Activated CD4-positive, alpha-beta T cell treated with anti-CD3 and anti-CD28 coated beads, Interleukin-2, amount 10 ng/mL, durations not matched to agents 7 days and 5 days (primary cell): ENCODE measurements at regions not wholly inside any gene's neighbourhood (a gene's known extent, or its start where the extent isn't known, plus 50 kb on each side); places are given as distances from the start of the nearest gene placed in this dataset.

Experiments used
- CTCF ChIA-PET: fragments of 350-600 bp; sonication (Branson Sonifier 250); formaldehyde crosslinking; loops from one replicate; lab custom pipeline; 2021; ENCODE audit warnings: antibody characterized with exemption; lab: Charles Lee
- POLR2A ChIA-PET: fragments of 350-600 bp; sonication (Branson Sonifier 250); formaldehyde crosslinking; loops from one replicate; lab custom pipeline; 2021; ENCODE audit warnings: antibody characterized with exemption; lab: Charles Lee
- DNase-seq: peaks from one replicate; pipeline ENCODE4 v3.0.0-alpha.2; 2020
- H3K27ac Mint-ChIP-seq: one replicate; pipeline ENCODE4 v1.8.0; 2021; ENCODE audit warnings: mild to moderate bottlenecking, moderate library complexity, mixed read lengths
- H3K27me3 Mint-ChIP-seq: one replicate; pipeline ENCODE4 v1.8.0; 2021; ENCODE audit warnings: mixed read lengths
- H3K36me3 Mint-ChIP-seq: one replicate; pipeline ENCODE4 v1.8.0; 2021; ENCODE audit warnings: low read depth, mixed read lengths
- H3K4me1 Mint-ChIP-seq: one replicate; pipeline ENCODE4 v1.8.0; 2021; ENCODE audit warnings: mixed read lengths
- H3K4me3 Mint-ChIP-seq: one replicate; pipeline ENCODE4 v1.8.0; 2021; ENCODE audit warnings: mild to moderate bottlenecking, moderate library complexity, mixed read lengths
- H3K9me3 Mint-ChIP-seq: one replicate; pipeline ENCODE4 v1.8.0; 2021; ENCODE audit warnings: mixed read lengths

GRCh38 chr3:178152031-178152806 is 384.0 kb upstream of the KCNMB2 start:
- Mint-ChIP-seq H3K4me3 (no peak overlapping the region), H3K4me1 (no peaks in the 10 kb centered on the region), H3K27ac (no peak overlapping the region), H3K27me3 (no peaks in the 10 kb centered on the region), H3K36me3 (no peaks in the 10 kb centered on the region), H3K9me3 (no peaks in the 10 kb centered on the region)
- ChIA-PET CTCF (interaction anchor here (0.7 kb wide), 1 partner anchor 242 kb away, joined by 3 read pairs; no protein-coding TSS in a partner anchor), POLR2A (no interaction called here)
- DNase-seq, result no peak

- DNase-seq, result no peak
- ChIA-PET CTCF (no interaction called here), POLR2A (no interaction called here)
- Mint-ChIP-seq H3K4me3 (no peak overlapping the region), H3K36me3 (no peaks in the 10 kb centered on the region), H3K9me3 (no peaks in the 10 kb centered on the region), H3K4me1 (no peaks in the 10 kb centered on the region), H3K27me3 (no peaks in the 10 kb centered on the region), H3K27ac (no peak overlapping the region)
Observed at GRCh38 chr3:178152988-178153387, 383.2 kb upstream of the KCNMB2 start.

- CTCF ChIA-PET, result no interaction called here
Observed at GRCh38 chr3:178155521-178155920, 380.7 kb upstream of the KCNMB2 start.

GRCh38 chr3:178156301-178156700 is 379.9 kb upstream of the KCNMB2 start:
- no peak for DNase-seq
- ChIA-PET CTCF (no interaction called here), POLR2A (no interaction called here)
- Mint-ChIP-seq H3K27me3 (no peaks in the 10 kb centered on the region), H3K27ac (no peak overlapping the region), H3K9me3 (no peaks in the 10 kb centered on the region), H3K36me3 (no peaks in the 10 kb centered on the region), H3K4me3 (no peak overlapping the region), H3K4me1 (no peaks in the 10 kb centered on the region)

More at GRCh38 chr3:178155521-178155920, 380.7 kb upstream of the KCNMB2 start:
- H3K4me3 Mint-ChIP-seq, result no peak overlapping the region
- POLR2A ChIA-PET, result no interaction called here
- no peaks in the 10 kb centered on the region for H3K36me3 Mint-ChIP-seq
- H3K4me1 Mint-ChIP-seq, result no peaks in the 10 kb centered on the region
- H3K27me3 Mint-ChIP-seq, result no peaks in the 10 kb centered on the region
- no peak for DNase-seq
- no peaks in the 10 kb centered on the region for H3K9me3 Mint-ChIP-seq
- H3K27ac Mint-ChIP-seq, result no peak overlapping the region

- no peak overlapping the region for H3K4me3 Mint-ChIP-seq
- no peaks in the 10 kb centered on the region for H3K36me3 Mint-ChIP-seq
- ChIA-PET CTCF (no interaction called here), POLR2A (no interaction called here)
- DNase-seq, result no peak
- H3K27me3 Mint-ChIP-seq, result no peaks in the 10 kb centered on the region
- no peaks in the 10 kb centered on the region for H3K9me3 Mint-ChIP-seq
- H3K27ac Mint-ChIP-seq, result no peak overlapping the region
- H3K4me1 Mint-ChIP-seq, result no peaks in the 10 kb centered on the region
Observed at GRCh38 chr3:178159691-178160220, 376.5 kb upstream of the KCNMB2 start.

GRCh38 chr3:178169421-178169820 is 366.8 kb upstream of the KCNMB2 start:
- no peak overlapping the region for H3K27ac Mint-ChIP-seq
- ChIA-PET POLR2A (no interaction called here), CTCF (no interaction called here)
- no peaks in the 10 kb centered on the region for H3K4me1 Mint-ChIP-seq
- H3K9me3 Mint-ChIP-seq, result no peaks in the 10 kb centered on the region
- DNase-seq, result no peak
- no peaks in the 10 kb centered on the region for H3K27me3 Mint-ChIP-seq
- H3K4me3 Mint-ChIP-seq, result no peak overlapping the region
- no peaks in the 10 kb centered on the region for H3K36me3 Mint-ChIP-seq

GRCh38 chr3:178170698-178171535 is 365.3 kb upstream of the KCNMB2 start:
- no peaks in the 10 kb centered on the region for H3K27me3 Mint-ChIP-seq

GRCh38 chr3:178172121-178172520 is 364.1 kb upstream of the KCNMB2 start:
- H3K4me1 Mint-ChIP-seq, result no peaks in the 10 kb centered on the region
- H3K27me3 Mint-ChIP-seq, result no peaks in the 10 kb centered on the region
- DNase-seq, result no peak
- no peak overlapping the region for H3K4me3 Mint-ChIP-seq
- ChIA-PET POLR2A (no interaction called here), CTCF (no interaction called here)
- no peak overlapping the region for H3K27ac Mint-ChIP-seq
- H3K36me3 Mint-ChIP-seq, result no peaks in the 10 kb centered on the region
- no peaks in the 10 kb centered on the region for H3K9me3 Mint-ChIP-seq

More at GRCh38 chr3:178170698-178171535, 365.3 kb upstream of the KCNMB2 start:
- H3K9me3 Mint-ChIP-seq, result no peaks in the 10 kb centered on the region
- H3K4me3 Mint-ChIP-seq, result no peak overlapping the region
- ChIA-PET POLR2A (no interaction called here), CTCF (no interaction called here)
- no peaks in the 10 kb centered on the region for H3K4me1 Mint-ChIP-seq
- H3K27ac Mint-ChIP-seq, result no peak overlapping the region
- H3K36me3 Mint-ChIP-seq, result no peaks in the 10 kb centered on the region
- DNase-seq, result no peak

- DNase-seq, result no peak
- Mint-ChIP-seq H3K27ac (no peak overlapping the region), H3K4me1 (no peaks in the 10 kb centered on the region), H3K27me3 (no peaks in the 10 kb centered on the region), H3K4me3 (no peak overlapping the region), H3K9me3 (no peaks in the 10 kb centered on the region), H3K36me3 (no peaks in the 10 kb centered on the region)
- POLR2A ChIA-PET, result no interaction called here
- CTCF ChIA-PET, result no interaction called here
Observed at GRCh38 chr3:178174201-178174915, 361.9 kb upstream of the KCNMB2 start.

GRCh38 chr3:178181088-178181487 is 355.1 kb upstream of the KCNMB2 start:
- H3K36me3 Mint-ChIP-seq, result no peaks in the 10 kb centered on the region
- DNase-seq, result no peak
- no peak overlapping the region for H3K4me3 Mint-ChIP-seq
- H3K9me3 Mint-ChIP-seq, result no peaks in the 10 kb centered on the region
- ChIA-PET CTCF (no interaction called here), POLR2A (no interaction called here)
- no peak overlapping the region for H3K27ac Mint-ChIP-seq
- no peaks in the 10 kb centered on the region for H3K4me1 Mint-ChIP-seq
- no peaks in the 10 kb centered on the region for H3K27me3 Mint-ChIP-seq

GRCh38 chr3:178181784-178182183 is 354.5 kb upstream of the KCNMB2 start:
- POLR2A ChIA-PET, result no interaction called here
- Mint-ChIP-seq H3K27ac (no peak overlapping the region), H3K4me3 (no peak overlapping the region), H3K9me3 (no peaks in the 10 kb centered on the region), H3K36me3 (no peaks in the 10 kb centered on the region), H3K4me1 (no peaks in the 10 kb centered on the region), H3K27me3 (no peaks in the 10 kb centered on the region)
- CTCF ChIA-PET, result no interaction called here
- DNase-seq, result no peak

GRCh38 chr3:178182337-178182779 is 353.9 kb upstream of the KCNMB2 start:
- DNase-seq, result no peak
- Mint-ChIP-seq H3K4me3 (no peak overlapping the region), H3K27ac (no peak overlapping the region), H3K27me3 (no peaks in the 10 kb centered on the region), H3K4me1 (no peaks in the 10 kb centered on the region), H3K36me3 (no peaks in the 10 kb centered on the region), H3K9me3 (no peaks in the 10 kb centered on the region)
- CTCF ChIA-PET, result no interaction called here
- POLR2A ChIA-PET, result no interaction called here

GRCh38 chr3:178184833-178185232 is 351.4 kb upstream of the KCNMB2 start:
- CTCF ChIA-PET, result no interaction called here
- H3K36me3 Mint-ChIP-seq, result no peaks in the 10 kb centered on the region
- POLR2A ChIA-PET, result no interaction called here
- H3K27me3 Mint-ChIP-seq, result no peaks in the 10 kb centered on the region
- no peak for DNase-seq
- no peaks in the 10 kb centered on the region for H3K4me1 Mint-ChIP-seq
- no peaks in the 10 kb centered on the region for H3K9me3 Mint-ChIP-seq
- no peak overlapping the region for H3K27ac Mint-ChIP-seq
- H3K4me3 Mint-ChIP-seq, result no peak overlapping the region
